ENCODE measurements at regions not wholly inside any gene's neighbourhood (a gene's known extent, or its start where the extent isn't known, plus 50 kb on each side); places are given as distances from the start of the nearest gene placed in this dataset.

DNA sequence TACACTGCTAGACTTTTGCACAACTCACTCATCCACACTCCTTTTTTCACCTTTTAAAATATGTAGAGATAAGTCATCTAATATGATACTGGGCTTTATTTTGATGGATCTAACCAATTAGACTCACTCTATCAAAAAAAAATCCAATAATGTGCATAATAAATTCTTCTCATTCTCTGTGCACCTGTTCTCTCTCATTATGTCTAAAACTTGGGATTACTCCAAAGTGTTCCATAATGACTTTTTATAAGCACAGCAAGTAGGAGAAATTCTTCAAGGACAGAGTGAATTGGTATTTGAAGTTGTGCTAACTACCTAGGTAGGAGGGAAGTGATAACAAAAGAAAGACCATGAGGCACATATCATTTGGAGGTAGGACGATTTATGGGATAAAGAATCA lies 1438.8 kb downstream of the PCDH7 start:
- no peak for TF ChIP-seq CTCF (IDR thresholded peaks at IDR 0.05 in 2 of 3, conservative IDR thresholded peaks at IDR 0.05 in 1 of 3; ENCODE audit: borderline replicate concordance in 1 of 3, insufficient read depth in 1 of 3, low read depth in 2 of 3, low read length in 2 of 3)
- no peak for TF ChIP-seq ZNF274 (IDR thresholded peaks at IDR 0.05; ENCODE audit: low read depth, low read length)

Measured in HCT116 (cell line).